ENCODE measurements at regions not wholly inside any gene's neighbourhood (a gene's known extent, or its start where the extent isn't known, plus 50 kb on each side); places are given as distances from the start of the nearest gene placed in this dataset.

- WGBS, 2 experiments, result 85 to 91% methylated on average over 7 of the region's 7 CpGs
- no peaks in the 10 kb centered on the region for H3K27me3 ChIP-seq (ENCODE audit: control insufficient read depth, insufficient read depth, low read length, poor library complexity, severe bottlenecking)
- no peaks in the 10 kb centered on the region for H3K36me3 ChIP-seq (ENCODE audit: control insufficient read depth, insufficient read depth, low read length)
- no peaks in the 10 kb centered on the region for H3K9me3 ChIP-seq (ENCODE audit: control insufficient read depth, low read length)
- no peak overlapping the region for H3K27ac ChIP-seq (ENCODE audit: insufficient read depth, low read depth, low read length, poor library complexity, severe bottlenecking)
- no peaks in the 10 kb centered on the region for H3K4me1 ChIP-seq (ENCODE audit: control insufficient read depth, insufficient read depth, low read length)
- H3K4me3 ChIP-seq (ENCODE audit: insufficient read depth, low read depth, low read length), result no peak overlapping the region
These were observed 173.5 kb upstream of the ADCY1 start for GRCh38 chr7:45400680-45401079.

- no peak overlapping the region for H3K4me3 ChIP-seq (ENCODE audit: insufficient read depth, low read depth, low read length)
- H3K27ac ChIP-seq (ENCODE audit: insufficient read depth, low read depth, low read length, poor library complexity, severe bottlenecking), result no peak overlapping the region
- H3K36me3 ChIP-seq (ENCODE audit: control insufficient read depth, insufficient read depth, low read length), result no peaks in the 10 kb centered on the region
- no peaks in the 10 kb centered on the region for H3K4me1 ChIP-seq (ENCODE audit: control insufficient read depth, insufficient read depth, low read length)
- 90 to 95% methylated on average over 2 of the region's 2 CpGs for WGBS, 2 experiments
- no peaks in the 10 kb centered on the region for H3K9me3 ChIP-seq (ENCODE audit: control insufficient read depth, low read length)
- H3K27me3 ChIP-seq (ENCODE audit: control insufficient read depth, insufficient read depth, low read length, poor library complexity, severe bottlenecking), result no peaks in the 10 kb centered on the region
These were observed 173.0 kb upstream of the ADCY1 start for GRCh38 chr7:45401155-45401554.

- no peak overlapping the region for H3K27ac ChIP-seq (ENCODE audit: insufficient read depth, low read depth, low read length, poor library complexity, severe bottlenecking)
- H3K36me3 ChIP-seq (ENCODE audit: control insufficient read depth, insufficient read depth, low read length), result no peaks in the 10 kb centered on the region
- no peak overlapping the region for H3K4me3 ChIP-seq (ENCODE audit: insufficient read depth, low read depth, low read length)
- H3K27me3 ChIP-seq (ENCODE audit: control insufficient read depth, insufficient read depth, low read length, poor library complexity, severe bottlenecking), result no peaks in the 10 kb centered on the region
- H3K4me1 ChIP-seq (ENCODE audit: control insufficient read depth, insufficient read depth, low read length), result no peaks in the 10 kb centered on the region
- 80 to 85% methylated on average over 1 of the region's 1 CpG for WGBS, 2 experiments
- no peaks in the 10 kb centered on the region for H3K9me3 ChIP-seq (ENCODE audit: control insufficient read depth, low read length)
These were observed 172.3 kb upstream of the ADCY1 start for GRCh38 chr7:45401851-45402250.

GRCh38 chr7:45402480-45403218 is 171.5 kb upstream of the ADCY1 start:
- Histone ChIP-seq H3K9me3 (ENCODE audit: control insufficient read depth, low read length) (no peaks in the 10 kb centered on the region), H3K4me1 (ENCODE audit: control insufficient read depth, insufficient read depth, low read length) (no peaks in the 10 kb centered on the region), H3K27me3 (ENCODE audit: control insufficient read depth, insufficient read depth, low read length, poor library complexity, severe bottlenecking) (no peaks in the 10 kb centered on the region), H3K36me3 (ENCODE audit: control insufficient read depth, insufficient read depth, low read length) (no peaks in the 10 kb centered on the region), H3K4me3 (ENCODE audit: insufficient read depth, low read depth, low read length) (no peak overlapping the region), H3K27ac (ENCODE audit: insufficient read depth, low read depth, low read length, poor library complexity, severe bottlenecking) (no peak overlapping the region)
- WGBS, 2 experiments, result 88 to 92% methylated on average over 2 of the region's 2 CpGs

GRCh38 chr7:45404622-45405021 is 169.5 kb upstream of the ADCY1 start:
- Histone ChIP-seq H3K4me1 (ENCODE audit: control insufficient read depth, insufficient read depth, low read length) (no peaks in the 10 kb centered on the region), H3K4me3 (ENCODE audit: insufficient read depth, low read depth, low read length) (no peak overlapping the region), H3K36me3 (ENCODE audit: control insufficient read depth, insufficient read depth, low read length) (no peaks in the 10 kb centered on the region), H3K9me3 (ENCODE audit: control insufficient read depth, low read length) (no peaks in the 10 kb centered on the region), H3K27me3 (ENCODE audit: control insufficient read depth, insufficient read depth, low read length, poor library complexity, severe bottlenecking) (no peaks in the 10 kb centered on the region), H3K27ac (ENCODE audit: insufficient read depth, low read depth, low read length, poor library complexity, severe bottlenecking) (no peak overlapping the region)
- WGBS, 2 experiments, result 74 to 93% methylated on average over 2 of the region's 2 CpGs

GRCh38 chr7:45407730-45408408 is 166.3 kb upstream of the ADCY1 start:
- H3K4me1 ChIP-seq (ENCODE audit: control insufficient read depth, insufficient read depth, low read length), result no peaks in the 10 kb centered on the region
- H3K36me3 ChIP-seq (ENCODE audit: control insufficient read depth, insufficient read depth, low read length), result no peaks in the 10 kb centered on the region
- H3K27ac ChIP-seq (ENCODE audit: insufficient read depth, low read depth, low read length, poor library complexity, severe bottlenecking), result no peak overlapping the region
- H3K9me3 ChIP-seq (ENCODE audit: control insufficient read depth, low read length), result no peaks in the 10 kb centered on the region
- no peak overlapping the region for H3K4me3 ChIP-seq (ENCODE audit: insufficient read depth, low read depth, low read length)
- H3K27me3 ChIP-seq (ENCODE audit: control insufficient read depth, insufficient read depth, low read length, poor library complexity, severe bottlenecking), result no peaks in the 10 kb centered on the region
- WGBS, 2 experiments, result 83 to 84% methylated on average over 27 of the region's 27 CpGs

- no peak overlapping the region for H3K4me3 ChIP-seq (ENCODE audit: insufficient read depth, low read depth, low read length)
- no peaks in the 10 kb centered on the region for H3K27me3 ChIP-seq (ENCODE audit: control insufficient read depth, insufficient read depth, low read length, poor library complexity, severe bottlenecking)
- H3K9me3 ChIP-seq (ENCODE audit: control insufficient read depth, low read length), result no peaks in the 10 kb centered on the region
- 90 to 96% methylated on average over 5 of the region's 5 CpGs for WGBS, 2 experiments
- H3K36me3 ChIP-seq (ENCODE audit: control insufficient read depth, insufficient read depth, low read length), result no peaks in the 10 kb centered on the region
- no peak overlapping the region for H3K27ac ChIP-seq (ENCODE audit: insufficient read depth, low read depth, low read length, poor library complexity, severe bottlenecking)
- no peaks in the 10 kb centered on the region for H3K4me1 ChIP-seq (ENCODE audit: control insufficient read depth, insufficient read depth, low read length)
These were observed 165.8 kb upstream of the ADCY1 start for GRCh38 chr7:45408409-45408737.

- no peaks in the 10 kb centered on the region for H3K36me3 ChIP-seq (ENCODE audit: control insufficient read depth, insufficient read depth, low read length)
- WGBS, 2 experiments, result 89 to 92% methylated on average over 2 of the region's 2 CpGs
- no peak overlapping the region for H3K27ac ChIP-seq (ENCODE audit: insufficient read depth, low read depth, low read length, poor library complexity, severe bottlenecking)
- H3K27me3 ChIP-seq (ENCODE audit: control insufficient read depth, insufficient read depth, low read length, poor library complexity, severe bottlenecking), result no peaks in the 10 kb centered on the region
- H3K9me3 ChIP-seq (ENCODE audit: control insufficient read depth, low read length), result no peaks in the 10 kb centered on the region
- no peak overlapping the region for H3K4me3 ChIP-seq (ENCODE audit: insufficient read depth, low read depth, low read length)
- H3K4me1 ChIP-seq (ENCODE audit: control insufficient read depth, insufficient read depth, low read length), result no peaks in the 10 kb centered on the region
These were observed 163.3 kb upstream of the ADCY1 start for GRCh38 chr7:45410893-45411292.

GRCh38 chr7:45413419-45413818 is 160.7 kb upstream of the ADCY1 start:
- Histone ChIP-seq H3K36me3 (ENCODE audit: control insufficient read depth, insufficient read depth, low read length) (no peaks in the 10 kb centered on the region), H3K27ac (ENCODE audit: insufficient read depth, low read depth, low read length, poor library complexity, severe bottlenecking) (no peak overlapping the region), H3K4me1 (ENCODE audit: control insufficient read depth, insufficient read depth, low read length) (no peaks in the 10 kb centered on the region), H3K9me3 (ENCODE audit: control insufficient read depth, low read length) (no peaks in the 10 kb centered on the region), H3K4me3 (ENCODE audit: insufficient read depth, low read depth, low read length) (no peak overlapping the region), H3K27me3 (ENCODE audit: control insufficient read depth, insufficient read depth, low read length, poor library complexity, severe bottlenecking) (no peaks in the 10 kb centered on the region)
- 87 to 93% methylated on average over 3 of the region's 3 CpGs for WGBS, 2 experiments

- Histone ChIP-seq H3K27me3 (ENCODE audit: control insufficient read depth, insufficient read depth, low read length, poor library complexity, severe bottlenecking) (no peaks in the 10 kb centered on the region), H3K4me1 (ENCODE audit: control insufficient read depth, insufficient read depth, low read length) (no peaks in the 10 kb centered on the region), H3K9me3 (ENCODE audit: control insufficient read depth, low read length) (no peaks in the 10 kb centered on the region), H3K36me3 (ENCODE audit: control insufficient read depth, insufficient read depth, low read length) (no peaks in the 10 kb centered on the region), H3K27ac (ENCODE audit: insufficient read depth, low read depth, low read length, poor library complexity, severe bottlenecking) (no peak overlapping the region), H3K4me3 (ENCODE audit: insufficient read depth, low read depth, low read length) (no peak overlapping the region)
- WGBS, 2 experiments, result 91 to 95% methylated on average over 4 of the region's 4 CpGs
These were observed 159.9 kb upstream of the ADCY1 start for GRCh38 chr7:45414226-45414625.
